ENCODE measurements at regions not wholly inside any gene's neighbourhood (a gene's known extent, or its start where the extent isn't known, plus 50 kb on each side); places are given as distances from the start of the nearest gene placed in this dataset.

DNA sequence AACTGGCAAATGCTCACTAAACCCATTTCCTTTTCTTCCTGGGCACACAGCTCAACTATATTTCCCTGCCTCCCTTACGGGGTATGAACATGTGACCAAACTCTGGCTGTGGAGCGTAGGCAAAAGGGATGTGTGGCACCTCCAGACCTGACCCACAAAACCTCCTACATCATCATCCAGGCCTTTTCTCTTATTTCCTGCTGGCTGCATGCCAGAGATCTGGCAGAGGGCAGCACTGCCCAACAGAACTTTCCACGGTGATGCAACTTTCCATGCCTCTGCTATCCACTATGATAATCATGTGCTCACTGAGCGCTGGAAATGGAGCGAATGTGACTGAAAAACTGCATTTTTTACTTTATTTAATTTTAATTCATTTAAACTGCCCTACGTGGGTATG is 99.6 kb upstream of the CACNA1E start:
- TF ChIP-seq, protein P1, sequence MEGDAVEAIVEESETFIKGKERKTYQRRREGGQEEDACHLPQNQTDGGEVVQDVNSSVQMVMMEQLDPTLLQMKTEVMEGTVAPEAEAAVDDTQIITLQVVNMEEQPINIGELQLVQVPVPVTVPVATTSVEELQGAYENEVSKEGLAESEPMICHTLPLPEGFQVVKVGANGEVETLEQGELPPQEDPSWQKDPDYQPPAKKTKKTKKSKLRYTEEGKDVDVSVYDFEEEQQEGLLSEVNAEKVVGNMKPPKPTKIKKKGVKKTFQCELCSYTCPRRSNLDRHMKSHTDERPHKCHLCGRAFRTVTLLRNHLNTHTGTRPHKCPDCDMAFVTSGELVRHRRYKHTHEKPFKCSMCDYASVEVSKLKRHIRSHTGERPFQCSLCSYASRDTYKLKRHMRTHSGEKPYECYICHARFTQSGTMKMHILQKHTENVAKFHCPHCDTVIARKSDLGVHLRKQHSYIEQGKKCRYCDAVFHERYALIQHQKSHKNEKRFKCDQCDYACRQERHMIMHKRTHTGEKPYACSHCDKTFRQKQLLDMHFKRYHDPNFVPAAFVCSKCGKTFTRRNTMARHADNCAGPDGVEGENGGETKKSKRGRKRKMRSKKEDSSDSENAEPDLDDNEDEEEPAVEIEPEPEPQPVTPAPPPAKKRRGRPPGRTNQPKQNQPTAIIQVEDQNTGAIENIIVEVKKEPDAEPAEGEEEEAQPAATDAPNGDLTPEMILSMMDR (IDR thresholded peaks at IDR 0.05): no peak
- no peak for TF ChIP-seq POLR2A (IDR thresholded peaks at IDR 0.05)
- H3K27ac ChIP-seq: no peak overlapping the region
- H3K36me3 ChIP-seq: no peaks in the 10 kb centered on the region
- H3K27me3 ChIP-seq: no peaks in the 10 kb centered on the region
- H3K4me3 ChIP-seq: no peak overlapping the region
- no peaks in the 10 kb centered on the region for H3K9me3 ChIP-seq
- DNase-seq: no peak
- no peaks in the 10 kb centered on the region for H3K4me1 ChIP-seq
- intact Hi-C loops (cut with DNase I; ENCODE audit: low total_unique reads): no loop called here

DNA sequence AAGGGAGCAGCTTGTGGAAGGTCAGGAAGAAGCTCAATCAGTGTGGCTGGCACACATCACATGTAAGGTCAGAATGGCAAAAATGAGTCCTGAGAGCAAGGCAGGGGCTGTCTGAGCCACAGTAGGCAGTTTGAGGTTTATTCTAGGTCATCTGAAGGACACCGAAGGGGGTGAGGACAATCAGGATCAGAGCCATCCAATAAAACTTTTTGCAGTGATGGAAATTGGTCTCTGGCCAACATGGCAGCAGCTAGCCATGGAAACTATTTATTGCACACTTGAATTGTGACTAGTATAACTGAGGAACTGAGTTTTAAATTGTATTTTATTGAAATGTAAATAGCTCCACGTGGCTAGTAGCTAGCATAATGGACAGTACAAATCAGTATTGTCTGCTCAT is 97.0 kb upstream of the CACNA1E start:
- no peaks in the 10 kb centered on the region for H3K27me3 ChIP-seq
- DNase-seq: no peak
- no peak for TF ChIP-seq POLR2A (IDR thresholded peaks at IDR 0.05)
- TF ChIP-seq, protein P1 (IDR thresholded peaks at IDR 0.05): no peak
- H3K4me1 ChIP-seq: no peaks in the 10 kb centered on the region
- no peak overlapping the region for H3K4me3 ChIP-seq
- intact Hi-C loops (cut with DNase I; ENCODE audit: low total_unique reads): no loop called here
- H3K27ac ChIP-seq: no peak overlapping the region
- H3K36me3 ChIP-seq: no peaks in the 10 kb centered on the region
- no peaks in the 10 kb centered on the region for H3K9me3 ChIP-seq

DNA sequence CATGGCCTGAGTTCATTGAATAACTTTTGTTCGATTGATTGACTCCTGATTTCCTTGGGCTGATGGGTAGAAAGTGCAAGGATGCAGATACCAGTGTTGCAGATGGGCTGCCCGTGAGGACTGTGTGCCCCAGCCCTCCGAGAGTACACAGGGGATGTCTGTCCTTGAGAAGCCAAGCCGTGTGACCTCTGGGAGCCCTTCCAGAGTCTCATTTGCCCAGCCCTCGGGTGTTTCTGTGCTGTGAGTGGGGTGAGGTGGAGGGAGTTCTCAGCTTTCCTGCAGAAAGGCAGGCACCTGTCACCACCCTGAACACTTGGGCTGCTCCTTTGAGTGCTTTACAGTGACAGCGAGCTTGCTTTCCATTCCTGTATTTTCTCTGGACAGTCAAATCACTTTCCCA is 96.4 kb upstream of the CACNA1E start:
- TF ChIP-seq POLR2A (IDR thresholded peaks at IDR 0.05): no peak
- TF ChIP-seq, protein P1 (IDR thresholded peaks at IDR 0.05): no peak
- H3K4me3 ChIP-seq: no peak overlapping the region
- intact Hi-C loops (cut with DNase I; ENCODE audit: low total_unique reads): no loop called here
- no peak overlapping the region for H3K27ac ChIP-seq
- no peaks in the 10 kb centered on the region for H3K4me1 ChIP-seq
- no peaks in the 10 kb centered on the region for H3K36me3 ChIP-seq
- no peaks in the 10 kb centered on the region for H3K9me3 ChIP-seq
- DNase-seq: no peak
- no peaks in the 10 kb centered on the region for H3K27me3 ChIP-seq

DNA sequence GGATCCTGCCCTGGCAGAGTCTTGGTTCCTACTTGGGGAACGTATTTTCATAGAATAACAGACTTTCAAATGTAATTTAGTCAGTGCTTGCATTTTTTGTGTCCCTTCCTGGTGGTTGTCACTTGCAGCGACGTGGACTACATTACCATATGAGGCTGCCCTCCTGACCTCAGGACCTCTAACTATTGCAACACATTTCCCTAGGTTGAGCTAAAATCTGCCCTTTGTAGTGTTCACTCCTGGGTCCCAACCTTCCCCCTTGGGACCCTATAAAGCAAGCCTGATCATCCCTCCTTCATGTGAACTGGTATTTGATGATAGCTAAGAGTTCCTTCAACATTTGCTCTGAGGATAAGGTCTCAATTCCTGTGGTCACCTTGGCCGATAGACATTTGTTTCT is 95.6 kb upstream of the CACNA1E start:
- no peak overlapping the region for H3K4me3 ChIP-seq
- TF ChIP-seq POLR2A (IDR thresholded peaks at IDR 0.05): no peak
- TF ChIP-seq, protein P1 (IDR thresholded peaks at IDR 0.05): no peak
- intact Hi-C loops (cut with DNase I; ENCODE audit: low total_unique reads): no loop called here

GRCh38 chr1:181390410-181391077 is 92.8 kb upstream of the CACNA1E start:
- no peaks in the 10 kb centered on the region for H3K4me1 ChIP-seq
- no peaks in the 10 kb centered on the region for H3K9me3 ChIP-seq
- H3K27ac ChIP-seq: no peak overlapping the region
- H3K36me3 ChIP-seq: no peaks in the 10 kb centered on the region
- no peak for TF ChIP-seq POLR2A (IDR thresholded peaks at IDR 0.05)
- TF ChIP-seq, protein P1 (IDR thresholded peaks at IDR 0.05): no peak
- intact Hi-C loops (cut with DNase I; ENCODE audit: low total_unique reads): no loop called here
- no peaks in the 10 kb centered on the region for H3K27me3 ChIP-seq
- no peak for DNase-seq
- no peak overlapping the region for H3K4me3 ChIP-seq

More for the DNA sequence above, 95.6 kb upstream of the CACNA1E start:
- DNase-seq: no peak
- H3K36me3 ChIP-seq: no peaks in the 10 kb centered on the region
- no peak overlapping the region for H3K27ac ChIP-seq
- H3K27me3 ChIP-seq: no peaks in the 10 kb centered on the region
- H3K9me3 ChIP-seq: no peaks in the 10 kb centered on the region
- no peaks in the 10 kb centered on the region for H3K4me1 ChIP-seq
